Neuronal stem cell (in vitro differentiated cells): ENCODE measurements at regions not wholly inside any gene's neighbourhood (a gene's known extent, or its start where the extent isn't known, plus 50 kb on each side); places are given as distances from the start of the nearest gene placed in this dataset.

Experiments
- DNase-seq: peaks from one replicate; pipeline ENCODE4 v3.0.0-alpha.2; 2013; ENCODE audit warnings: low spot score
- H2AFZ ChIP-seq: one replicate; pipeline ENCODE4 v1.6.1; 2013; ENCODE audit warnings: mild to moderate bottlenecking, low read length, inconsistent platforms
- H2AK5ac ChIP-seq: 2 replicates; pipeline ENCODE4 v1.6.1; 2013; ENCODE audit warnings: low read depth, mild to moderate bottlenecking, inconsistent platforms, low read length, moderate library complexity, mixed read lengths
- H2BK120ac ChIP-seq: 2 replicates; pipeline ENCODE4 v1.6.1; 2013; ENCODE audit warnings: low read depth, mild to moderate bottlenecking, inconsistent platforms, low read length, moderate library complexity, mixed read lengths
- H2BK12ac ChIP-seq: one replicate; pipeline ENCODE4 v1.6.1; 2013; ENCODE audit warnings: low read length, inconsistent platforms
- H2BK15ac ChIP-seq: 2 replicates; pipeline ENCODE4 v1.6.1; 2013; ENCODE audit warnings: mild to moderate bottlenecking, low read length, inconsistent platforms, mixed read lengths
- H2BK5ac ChIP-seq: one replicate; pipeline ENCODE4 v1.6.1; 2013; ENCODE audit warnings: inconsistent platforms, mild to moderate bottlenecking, low read length, moderate library complexity
- H3K14ac ChIP-seq: one replicate; pipeline ENCODE4 v1.6.1; 2013; ENCODE audit warnings: low read length, inconsistent platforms
- H3K18ac ChIP-seq: 2 replicates; pipeline ENCODE4 v1.6.1; 2013; ENCODE audit warnings: low read length, inconsistent platforms
- H3K23ac ChIP-seq: 2 replicates; pipeline ENCODE4 v1.6.1; 2013; ENCODE audit warnings: low read depth, mild to moderate bottlenecking, mixed read lengths, low read length, inconsistent platforms; ENCODE audit not compliant: poor library complexity
- H3K27ac ChIP-seq: replicated peaks from 3 replicates; pipeline ENCODE4 v1.5.1; 2013; ENCODE audit warnings: low read length, inconsistent platforms
- H3K27me3 ChIP-seq, 3 experiments: 2 replicates each; pipeline ENCODE4 v1.6.1; 2013; ENCODE audit warnings: low read length in 3 of 3, mild to moderate bottlenecking in 2 of 3, inconsistent platforms in 1 of 3, low read depth in 1 of 3, mixed read lengths in 1 of 3, moderate library complexity in 1 of 3; ENCODE audit not compliant: control insufficient read depth in 3 of 3, insufficient read depth in 3 of 3
- H3K36me3 ChIP-seq, 2 donors: replicated peaks in 1 of 2; 2 replicates each; pipeline ENCODE4 v1.6.1; 2013; ENCODE audit warnings: low read length in 2 of 2; ENCODE audit not compliant: control insufficient read depth in 2 of 2, insufficient read depth in 2 of 2
- H3K4ac ChIP-seq: 2 replicates; pipeline ENCODE4 v1.6.1; 2013; ENCODE audit warnings: inconsistent platforms, mild to moderate bottlenecking, low read length, moderate library complexity
- H3K4me1 ChIP-seq, 2 donors: 1 replicate in 1 of 2; 2 replicates in 1 of 2; pipeline ENCODE4 v1.6.1; 2013; ENCODE audit warnings: low read length in 2 of 2, low read depth in 1 of 2; ENCODE audit not compliant: control insufficient read depth in 2 of 2, insufficient read depth in 1 of 2
- H3K4me2 ChIP-seq: one replicate; pipeline ENCODE4 v1.6.1; 2013; ENCODE audit warnings: mild to moderate bottlenecking, low read length, inconsistent platforms; ENCODE audit not compliant: insufficient read depth, poor library complexity, severe bottlenecking
- H3K4me3 ChIP-seq, 2 donors: 2 replicates each; pipeline ENCODE4 v1.5.1; 2013; ENCODE audit warnings: low read length in 2 of 2, mild to moderate bottlenecking in 2 of 2, inconsistent platforms in 1 of 2, moderate library complexity in 1 of 2
- H3K79me1 ChIP-seq: one replicate; pipeline ENCODE4 v1.6.1; 2013; ENCODE audit warnings: low read depth, mild to moderate bottlenecking, inconsistent platforms, low read length, moderate library complexity
- H3K9ac ChIP-seq: one replicate; pipeline ENCODE4 v1.6.1; 2013; ENCODE audit warnings: mild to moderate bottlenecking, low read depth, low read length, inconsistent platforms; ENCODE audit not compliant: poor library complexity
- H3K9me3 ChIP-seq, 2 donors: replicated peaks in 1 of 2; 2 replicates each; pipeline versions ENCODE3 to v1.6.1; 2013; ENCODE audit warnings: low read length in 2 of 2, mild to moderate bottlenecking in 2 of 2, inconsistent platforms in 1 of 2, low read depth in 1 of 2, mixed read lengths in 1 of 2, moderate library complexity in 1 of 2; ENCODE audit not compliant: control insufficient read depth in 2 of 2, insufficient read depth in 1 of 2
- H4K8ac ChIP-seq: one replicate; pipeline ENCODE4 v1.6.1; 2013; ENCODE audit warnings: low read depth, mild to moderate bottlenecking, inconsistent platforms, low read length, moderate library complexity
- H4K91ac ChIP-seq: one replicate; pipeline ENCODE4 v1.6.1; 2013; ENCODE audit warnings: low read length, low read depth, mild to moderate bottlenecking, inconsistent platforms; ENCODE audit not compliant: poor library complexity
- WGBS, 2 donors: extraction: QIAGEN DNeasy Blood & Tissue Kit; methylation state at CpG; one replicate each; pipeline ENCODE4 v1.1.7; 2013; ENCODE audit warnings: missing lambda C conversion rate in 2 of 2, mixed read lengths in 1 of 2; ENCODE audit not compliant: insufficient read length in 2 of 2, insufficient replicate concordance in 1 of 2; ENCODE audit errors: extremely low coverage in 2 of 2; 5-methylcytosine and 5-hydroxymethylcytosine counted together

DNA sequence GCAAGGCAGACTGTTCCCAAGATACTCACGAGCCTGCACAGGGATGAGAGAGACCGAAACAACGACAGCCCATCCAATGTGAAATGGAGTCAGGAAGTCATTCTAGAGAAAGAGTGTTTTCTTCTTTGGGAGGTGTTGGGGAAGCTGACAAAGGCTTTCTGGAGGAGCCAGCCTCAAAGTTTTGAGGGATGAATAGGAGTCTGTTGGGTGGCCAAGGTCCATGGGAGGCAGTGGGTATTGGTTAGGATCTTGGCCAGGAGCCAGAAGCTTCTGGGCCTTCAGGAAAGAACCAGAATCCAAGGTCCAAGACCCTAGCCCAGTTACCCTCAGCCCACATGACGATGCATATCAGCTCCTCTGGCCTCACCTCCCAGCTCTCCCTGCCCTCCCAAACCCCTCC lies 59.9 kb upstream of the SHISAL1 start:
- H2AK5ac ChIP-seq: no peak overlapping the region
- H3K4me2 ChIP-seq: no peak overlapping the region
- no peak overlapping the region for H2BK12ac ChIP-seq
- H3K4me3 ChIP-seq: no peak overlapping the region
- H3K23ac ChIP-seq: no peak overlapping the region
- no peaks in the 10 kb centered on the region for H3K79me1 ChIP-seq
- H4K8ac ChIP-seq: no peak overlapping the region
- no peak overlapping the region for H3K9ac ChIP-seq
- WGBS, 2 donors: no CpG with 5 or more reads among the region's 4 CpGs
- no peak overlapping the region for H2AFZ ChIP-seq
- H3K36me3 ChIP-seq: no peaks in the 10 kb centered on the region
- H3K27me3 ChIP-seq: peaks cover 0 to under 1% (median 0%) of the 10 kb centered on the region in 3 experiments
- no peaks in the 10 kb centered on the region for H3K4me1 ChIP-seq
- H2BK15ac ChIP-seq: no peak overlapping the region
- no peak overlapping the region for H3K27ac ChIP-seq
- no peak overlapping the region for H3K18ac ChIP-seq
- no peak for DNase-seq
- no peak overlapping the region for H3K4ac ChIP-seq
- no peak overlapping the region for H3K14ac ChIP-seq
- H3K9me3 ChIP-seq: peaks cover 0 to 4% of the 10 kb centered on the region in 2 donors
- no peak overlapping the region for H2BK120ac ChIP-seq
- no peak overlapping the region for H2BK5ac ChIP-seq
- H4K91ac ChIP-seq: no peak overlapping the region

DNA sequence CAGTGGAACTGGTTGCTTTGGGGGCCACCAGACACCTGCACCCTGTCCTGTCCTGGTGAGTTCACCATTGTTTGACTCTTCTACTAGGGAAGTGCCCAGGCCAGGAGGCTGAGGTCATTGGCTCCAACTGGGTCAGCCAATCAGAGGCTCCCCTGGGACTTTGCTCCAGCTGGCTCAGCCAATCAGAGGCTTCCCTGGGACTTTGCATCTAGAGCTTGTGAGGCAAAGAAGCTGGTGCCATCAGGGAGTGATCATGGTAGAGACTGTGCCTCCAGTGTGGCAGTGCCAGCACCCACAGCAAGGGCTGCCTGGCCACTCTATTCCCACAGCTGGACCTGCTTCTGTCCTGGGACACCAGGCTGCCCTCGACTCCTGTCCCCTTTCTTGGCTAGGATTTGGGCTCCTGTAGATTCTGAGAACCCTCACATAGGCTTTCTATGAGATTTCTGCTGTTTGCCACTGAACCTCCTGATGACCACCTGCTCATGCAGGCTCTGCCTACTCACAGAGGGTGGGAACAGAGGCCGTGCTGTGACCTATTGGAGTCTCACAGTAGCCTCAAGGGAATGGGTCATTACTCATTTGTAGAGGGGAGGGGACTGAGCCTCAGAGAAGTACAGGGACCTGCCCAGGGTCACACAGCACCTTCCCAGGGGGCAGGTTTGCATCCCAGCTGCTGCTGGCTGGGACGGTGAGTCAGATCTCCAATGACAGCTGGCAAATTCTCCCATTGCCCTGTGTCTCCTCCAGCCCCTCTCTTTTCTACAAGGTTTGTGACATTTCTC lies 59.2 kb upstream of the SHISAL1 start:
- no peak overlapping the region for H3K23ac ChIP-seq
- H2AFZ ChIP-seq: no peak overlapping the region
- DNase-seq: no peak
- no peak overlapping the region for H3K4me2 ChIP-seq
- H2BK12ac ChIP-seq: no peak overlapping the region
- peaks cover 0 to 6% (median 0%) of the 10 kb centered on the region in 3 experiments for H3K27me3 ChIP-seq
- H3K18ac ChIP-seq: peak overlapping the region; percentile 29
- no peak overlapping the region for H4K8ac ChIP-seq
- peak overlapping the region; percentile 66 for H2AK5ac ChIP-seq
- H3K36me3 ChIP-seq: no peaks in the 10 kb centered on the region
- H3K4me3 ChIP-seq: no peak overlapping the region
- H3K9me3 ChIP-seq: peaks cover 0 to 4% of the 10 kb centered on the region in 2 donors
- WGBS, 2 donors: no CpG with 5 or more reads among the region's 3 CpGs
- peaks cover 1 to 5% of the 10 kb centered on the region in 2 donors for H3K4me1 ChIP-seq
- H3K27ac ChIP-seq: no peak overlapping the region
- H3K14ac ChIP-seq: no peak overlapping the region
- H3K79me1 ChIP-seq: no peaks in the 10 kb centered on the region
- H2BK5ac ChIP-seq: no peak overlapping the region
- no peak overlapping the region for H3K9ac ChIP-seq
- no peak overlapping the region for H4K91ac ChIP-seq
- H3K4ac ChIP-seq: no peak overlapping the region
- no peak overlapping the region for H2BK15ac ChIP-seq
- no peak overlapping the region for H2BK120ac ChIP-seq

- H4K8ac ChIP-seq: no peak overlapping the region
- no peak overlapping the region for H3K27ac ChIP-seq
- H3K4ac ChIP-seq: no peak overlapping the region
- no peaks in the 10 kb centered on the region for H3K36me3 ChIP-seq
- no peak for DNase-seq
- peaks cover 0 to 2% of the 10 kb centered on the region in 2 donors for H3K9me3 ChIP-seq
- no peak overlapping the region for H3K4me3 ChIP-seq
- H2AK5ac ChIP-seq: peak overlapping the region; percentile 81
- H3K9ac ChIP-seq: peak overlapping the region; percentile 26
- peak overlapping the region; percentile 30 for H3K18ac ChIP-seq
- H3K23ac ChIP-seq: no peak overlapping the region
- no peak overlapping the region for H4K91ac ChIP-seq
- peaks cover 1% of the 10 kb centered on the region for H3K79me1 ChIP-seq
- H2BK12ac ChIP-seq: no peak overlapping the region
- H2BK120ac ChIP-seq: peak overlapping the region; percentile 77
- H3K14ac ChIP-seq: peak overlapping the region; percentile 50
- no peak overlapping the region for H2BK5ac ChIP-seq
- no peak overlapping the region for H2AFZ ChIP-seq
- no CpG with 5 or more reads among the region's 18 CpGs for WGBS, 2 donors
- H2BK15ac ChIP-seq: peak overlapping the region; percentile 41
- peaks cover 14 to 17% of the 10 kb centered on the region in 2 donors for H3K4me1 ChIP-seq
- H3K4me2 ChIP-seq: no peak overlapping the region
- peaks cover 0 to 6% (median 0%) of the 10 kb centered on the region in 3 experiments for H3K27me3 ChIP-seq
Measured at GRCh38 chr22:44369916-44370801, 57.4 kb upstream of the SHISAL1 start.

DNA sequence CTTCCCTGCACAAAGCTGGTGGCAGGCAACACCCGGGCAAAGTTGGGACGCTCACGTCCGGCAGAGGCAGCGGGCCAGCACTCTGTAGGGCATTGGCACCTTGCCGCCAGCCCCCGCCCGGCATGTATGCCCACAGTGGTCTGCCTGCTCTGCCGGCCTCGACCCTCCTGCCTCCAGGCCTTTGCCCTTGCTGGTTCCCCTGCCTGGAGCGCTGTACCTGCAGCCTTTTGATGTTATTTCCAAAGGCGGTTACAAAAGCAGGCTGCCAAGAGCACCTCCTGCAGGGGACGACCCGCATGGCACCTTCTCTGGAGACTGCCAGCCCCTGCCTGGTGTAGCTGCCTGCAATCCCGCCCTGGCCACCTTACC lies 56.5 kb upstream of the SHISAL1 start:
- no peak overlapping the region for H3K14ac ChIP-seq
- H2BK15ac ChIP-seq: no peak overlapping the region
- no peak overlapping the region for H3K4ac ChIP-seq
- no peak overlapping the region for H3K4me3 ChIP-seq
- no peaks in the 10 kb centered on the region for H3K36me3 ChIP-seq
- no peak overlapping the region for H2BK12ac ChIP-seq
- no peak overlapping the region for H2BK120ac ChIP-seq
- no CpG with 5 or more reads among the region's 15 CpGs for WGBS, 2 donors
- peak overlapping the region; percentile 8 for H3K18ac ChIP-seq
- no peak for DNase-seq
- H2AK5ac ChIP-seq: peak overlapping the region; percentile 36
- H3K79me1 ChIP-seq: peaks cover 2% of the 10 kb centered on the region
- no peak overlapping the region for H3K9ac ChIP-seq
- H4K8ac ChIP-seq: no peak overlapping the region
- peaks cover 0 to 2% of the 10 kb centered on the region in 2 donors for H3K9me3 ChIP-seq
- peaks cover 0 to 6% (median 0%) of the 10 kb centered on the region in 3 experiments for H3K27me3 ChIP-seq
- H3K4me1 ChIP-seq: peaks cover 17 to 21% of the 10 kb centered on the region in 2 donors
- no peak overlapping the region for H3K4me2 ChIP-seq
- no peak overlapping the region for H3K23ac ChIP-seq
- no peak overlapping the region for H4K91ac ChIP-seq
- no peak overlapping the region for H2BK5ac ChIP-seq
- H2AFZ ChIP-seq: no peak overlapping the region
- no peak overlapping the region for H3K27ac ChIP-seq
